ENCODE measurements at regions not wholly inside any gene's neighbourhood (a gene's known extent, or its start where the extent isn't known, plus 50 kb on each side); places are given as distances from the start of the nearest gene placed in this dataset.
"Not testable (repeated sequence)": the region's sequence is repeated elsewhere in the genome, so short reads cannot be mapped to it uniquely, and the experiment has no call there.

DNA sequence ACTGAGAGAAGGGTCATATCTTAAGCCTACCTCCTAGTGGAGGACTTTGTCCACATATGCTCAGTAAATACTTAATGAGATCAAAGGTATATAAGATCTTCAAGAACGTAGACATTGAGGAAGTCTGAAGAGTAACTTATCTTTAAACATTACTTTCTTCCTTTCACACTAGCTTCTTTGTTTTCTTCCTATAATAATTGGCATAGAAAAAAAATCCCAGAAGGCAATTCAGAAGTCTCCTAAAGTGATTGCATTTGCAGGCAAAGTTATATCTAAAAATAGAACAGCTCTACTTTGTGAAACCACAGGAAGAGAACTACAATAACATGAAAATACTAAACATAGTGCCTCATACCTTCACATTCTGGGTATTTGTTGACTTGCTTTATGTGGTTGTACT lies 150.4 kb downstream of the PPP1R3A start:
- Mint-ChIP-seq H3K4me1 (no peaks in the 10 kb centered on the region), H3K36me3 (no peaks in the 10 kb centered on the region), H3K27me3 (no peaks in the 10 kb centered on the region), H3K27ac (no peak overlapping the region), H3K4me3 (no peak overlapping the region), H3K9me3 (peaks cover 0 to 2% (median 0%) of the 10 kb centered on the region in 7 donors)
- DNase-seq (no peak), ATAC-seq (ENCODE audit: low read depth in 2 of 2) (no peak)

DNA sequence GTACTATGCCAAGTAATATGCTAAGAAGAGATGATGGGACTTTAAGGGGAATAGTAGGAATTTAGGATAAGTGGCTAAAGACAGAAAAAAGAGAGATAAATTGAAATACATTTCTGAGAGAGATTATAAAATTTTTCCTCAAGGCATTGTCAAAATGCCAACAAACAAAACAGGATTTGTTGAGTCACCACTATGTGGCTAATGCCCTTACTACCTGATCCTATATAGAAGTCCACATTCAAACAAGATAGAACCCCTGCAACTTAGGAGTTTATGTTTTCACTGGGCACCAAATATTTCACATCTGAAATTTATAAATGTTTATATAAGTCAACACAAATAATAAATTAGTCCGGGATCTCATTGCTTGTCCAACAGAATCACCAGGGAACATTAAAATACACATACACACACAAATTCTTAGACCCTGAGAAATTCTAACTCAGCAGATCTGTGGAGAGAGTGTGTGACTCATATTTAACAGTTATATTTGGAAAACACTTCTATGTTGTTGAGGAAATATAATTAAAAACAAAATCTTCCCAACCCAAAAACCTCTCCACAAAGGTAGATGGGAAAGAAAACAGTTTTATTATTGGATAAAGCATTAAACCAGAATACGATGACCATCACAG lies 154.3 kb downstream of the PPP1R3A start:
- peaks cover 0 to 4% (median 0%) of the 10 kb centered on the region in 7 donors for H3K9me3 Mint-ChIP-seq
- H3K27me3 Mint-ChIP-seq: no peaks in the 10 kb centered on the region
- no peak overlapping the region for H3K4me3 Mint-ChIP-seq
- ATAC-seq (ENCODE audit: low read depth in 2 of 2) (no peak), DNase-seq (no peak)
- no peak overlapping the region for H3K27ac Mint-ChIP-seq
- no peaks in the 10 kb centered on the region for H3K36me3 Mint-ChIP-seq
- H3K4me1 Mint-ChIP-seq: no peaks in the 10 kb centered on the region

DNA sequence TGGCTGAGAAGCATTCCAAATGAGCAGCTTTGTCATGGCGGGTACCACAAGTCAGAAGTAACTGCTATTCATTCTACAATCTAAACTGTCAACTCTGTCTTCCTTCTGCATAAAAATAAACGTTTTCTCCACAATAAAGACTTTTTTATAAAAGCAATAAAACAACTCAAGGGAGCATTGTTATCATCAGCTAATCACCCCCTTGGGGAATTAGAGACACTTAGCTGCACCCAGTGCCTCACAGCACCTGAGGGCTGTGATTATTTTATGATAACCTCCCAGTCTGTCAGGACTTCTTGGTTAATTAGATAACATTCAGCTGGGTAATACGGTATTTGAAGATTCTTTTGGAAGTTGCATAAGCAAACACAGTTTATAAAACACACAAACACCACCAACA lies 155.6 kb downstream of the PPP1R3A start:
- ATAC-seq (ENCODE audit: low read depth in 2 of 2) (no peak), DNase-seq (no peak)
- no peaks in the 10 kb centered on the region for H3K4me1 Mint-ChIP-seq
- H3K9me3 Mint-ChIP-seq: peaks cover 0 to 6% (median 0%) of the 10 kb centered on the region in 7 donors
- H3K36me3 Mint-ChIP-seq: no peaks in the 10 kb centered on the region
- no peaks in the 10 kb centered on the region for H3K27me3 Mint-ChIP-seq
- no peak overlapping the region for H3K27ac Mint-ChIP-seq
- H3K4me3 Mint-ChIP-seq: no peak overlapping the region

GRCh38 chr7:113756250-113756649 lies 162.6 kb downstream of the PPP1R3A start:
- no peak overlapping the region for H3K4me3 Mint-ChIP-seq
- no peak for DNase-seq
- H3K36me3 Mint-ChIP-seq: no peaks in the 10 kb centered on the region
- no peaks in the 10 kb centered on the region for H3K4me1 Mint-ChIP-seq
- no peak overlapping the region for H3K27ac Mint-ChIP-seq
- ATAC-seq (ENCODE audit: low read depth in 2 of 2): no peak
- no peaks in the 10 kb centered on the region for H3K27me3 Mint-ChIP-seq
- H3K9me3 Mint-ChIP-seq: peaks cover 0 to 6% (median 0%) of the 10 kb centered on the region in 7 donors

- ATAC-seq (ENCODE audit: low read depth in 2 of 2) (no peak), DNase-seq (no peak)
- Mint-ChIP-seq H3K9me3 (peaks cover 0 to 7% (median 0%) of the 10 kb centered on the region in 7 donors), H3K4me3 (no peak overlapping the region), H3K27me3 (no peaks in the 10 kb centered on the region), H3K4me1 (no peaks in the 10 kb centered on the region), H3K36me3 (no peaks in the 10 kb centered on the region), H3K27ac (no peak overlapping the region)
Observed at GRCh38 chr7:113752689-113753088, 166.1 kb downstream of the PPP1R3A start.

GRCh38 chr7:113752289-113752688 lies 166.5 kb downstream of the PPP1R3A start:
- DNase-seq: no peak
- Mint-ChIP-seq H3K36me3 (no peaks in the 10 kb centered on the region), H3K4me3 (no peak overlapping the region), H3K4me1 (no peaks in the 10 kb centered on the region), H3K27ac (no peak overlapping the region), H3K9me3 (peaks cover 0 to 3% (median 0%) of the 10 kb centered on the region in 7 donors), H3K27me3 (no peaks in the 10 kb centered on the region)
- no peak for ATAC-seq (ENCODE audit: low read depth in 2 of 2)

DNA sequence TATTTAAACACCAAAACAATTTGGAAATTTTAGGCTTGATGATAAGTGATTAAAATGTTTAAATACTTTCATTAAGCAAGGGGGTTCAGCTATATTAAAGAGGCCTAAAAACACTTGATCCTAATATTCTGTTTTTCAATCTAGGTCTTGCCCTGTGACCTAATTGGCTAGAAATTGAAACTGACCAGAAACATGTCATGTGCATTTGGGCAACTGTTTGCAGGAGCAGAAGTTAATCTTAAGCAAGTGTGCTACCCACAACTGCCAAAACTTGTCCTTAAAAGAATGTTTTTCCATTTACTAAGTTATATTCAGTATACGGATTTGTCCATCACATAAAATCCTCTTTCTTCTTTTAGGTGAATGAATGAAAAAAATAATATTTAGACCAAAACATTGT lies 167.3 kb downstream of the PPP1R3A start:
- Mint-ChIP-seq H3K4me3 (no peak overlapping the region), H3K36me3 (no peaks in the 10 kb centered on the region)

DNA sequence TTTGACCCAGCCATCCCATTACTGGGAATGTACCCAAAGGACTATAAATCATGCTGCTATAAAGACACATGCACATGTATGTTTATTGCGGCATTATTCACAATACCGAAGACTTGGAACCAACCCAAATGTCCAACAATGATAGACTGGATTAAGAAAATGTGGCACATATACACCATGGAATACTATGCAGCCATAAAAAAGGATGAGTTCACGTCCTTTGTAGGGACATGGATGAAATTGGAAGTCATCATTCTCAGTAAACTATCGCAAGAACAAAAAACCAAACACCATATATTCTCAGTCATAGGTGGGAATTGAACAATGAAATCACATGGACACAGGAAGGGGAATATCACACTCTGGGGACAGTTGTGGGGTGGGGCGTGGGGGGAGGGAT lies 170.4 kb downstream of the PPP1R3A start:
- not testable (repeated sequence) for H3K27me3 Mint-ChIP-seq, DNase-seq

More for the DNA sequence above, 167.3 kb downstream of the PPP1R3A start:
- no peak for DNase-seq
- Mint-ChIP-seq H3K4me1 (no peaks in the 10 kb centered on the region), H3K27me3 (no peaks in the 10 kb centered on the region), H3K9me3 (peaks cover 0 to 3% (median 0%) of the 10 kb centered on the region in 7 donors), H3K27ac (no peak overlapping the region)
- ATAC-seq (ENCODE audit: low read depth in 2 of 2): no peak

DNA sequence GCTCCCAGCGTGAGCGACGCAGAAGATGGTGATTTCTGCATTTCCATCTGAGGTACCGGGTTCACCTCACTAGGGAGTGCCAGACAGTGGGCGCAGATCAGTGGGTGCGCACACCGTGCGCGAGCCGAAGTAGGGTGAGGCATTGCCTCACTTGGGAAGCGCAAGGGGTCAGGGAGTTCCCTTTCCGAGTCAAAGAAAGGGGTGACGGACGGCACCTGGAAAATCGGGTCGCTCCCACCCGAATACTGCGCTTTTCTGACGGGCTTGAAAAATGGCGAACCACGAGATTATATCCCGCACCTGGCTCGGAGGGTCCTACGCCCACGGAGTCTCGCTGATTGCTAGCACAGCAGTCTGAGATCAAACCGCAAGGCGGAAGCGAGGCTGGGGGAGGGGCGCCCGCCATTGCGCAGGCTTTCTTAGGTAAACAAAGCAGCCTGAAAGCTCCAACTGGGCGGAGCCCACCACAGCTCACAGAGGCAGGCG lies 175.8 kb downstream of the PPP1R3A start:
- not testable (repeated sequence) for H3K36me3 Mint-ChIP-seq; ATAC-seq (ENCODE audit: low read depth in 2 of 2); DNase-seq; H3K4me3 Mint-ChIP-seq; H3K27ac Mint-ChIP-seq; H3K27me3 Mint-ChIP-seq; H3K4me1 Mint-ChIP-seq
- peaks cover 0 to 10% (median 5%) of the 10 kb centered on the region in 7 donors for H3K9me3 Mint-ChIP-seq

More for the DNA sequence above, 170.4 kb downstream of the PPP1R3A start:
- not testable (repeated sequence) for H3K36me3 Mint-ChIP-seq; ATAC-seq (ENCODE audit: low read depth in 2 of 2); H3K27ac Mint-ChIP-seq; H3K4me1 Mint-ChIP-seq; H3K4me3 Mint-ChIP-seq; H3K9me3 Mint-ChIP-seq

DNA sequence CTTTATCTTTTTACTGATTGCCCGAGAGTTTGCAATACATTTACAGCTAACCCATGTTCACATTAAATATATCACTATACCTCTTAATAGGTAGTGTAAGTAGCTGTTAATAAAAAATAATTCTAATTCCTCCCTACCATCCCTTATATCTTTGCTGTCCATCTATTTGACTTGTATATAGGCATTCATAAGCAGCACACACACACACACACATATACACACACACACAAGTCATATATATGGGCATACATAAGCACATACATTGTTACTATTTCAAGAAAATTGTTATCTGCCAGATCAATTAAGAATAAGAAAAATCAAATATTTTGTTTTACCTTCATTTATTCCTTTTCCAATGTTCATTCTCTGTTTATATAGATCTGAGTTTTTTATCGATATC lies 176.4 kb downstream of the PPP1R3A start:
- ATAC-seq (ENCODE audit: low read depth in 2 of 2): no peak
- Mint-ChIP-seq H3K4me1 (no peaks in the 10 kb centered on the region), H3K27ac (no peak overlapping the region), H3K4me3 (no peak overlapping the region), H3K27me3 (no peaks in the 10 kb centered on the region), H3K36me3 (no peaks in the 10 kb centered on the region), H3K9me3 (peaks cover 0 to 10% (median 5%) of the 10 kb centered on the region in 7 donors)
- no peak for DNase-seq

- H3K36me3 Mint-ChIP-seq: no peaks in the 10 kb centered on the region
- H3K9me3 Mint-ChIP-seq: peaks cover 0 to 3% (median 0%) of the 10 kb centered on the region in 7 donors
- H3K27ac Mint-ChIP-seq: no peak overlapping the region
- H3K27me3 Mint-ChIP-seq: no peaks in the 10 kb centered on the region
- no peak overlapping the region for H3K4me3 Mint-ChIP-seq
- DNase-seq (no peak), ATAC-seq (ENCODE audit: low read depth in 2 of 2) (no peak)
- H3K4me1 Mint-ChIP-seq: no peaks in the 10 kb centered on the region
Observed at GRCh38 chr7:113731571-113731970, 187.2 kb downstream of the PPP1R3A start.

- Mint-ChIP-seq H3K4me3 (no peak overlapping the region), H3K4me1 (no peaks in the 10 kb centered on the region), H3K27me3 (no peaks in the 10 kb centered on the region), H3K36me3 (no peaks in the 10 kb centered on the region), H3K9me3 (peaks cover 0 to 3% (median 0%) of the 10 kb centered on the region in 7 donors), H3K27ac (no peak overlapping the region)
- DNase-seq (no peak), ATAC-seq (ENCODE audit: low read depth in 2 of 2) (no peak)
Observed at GRCh38 chr7:113730309-113730955, 188.4 kb downstream of the PPP1R3A start.

DNA sequence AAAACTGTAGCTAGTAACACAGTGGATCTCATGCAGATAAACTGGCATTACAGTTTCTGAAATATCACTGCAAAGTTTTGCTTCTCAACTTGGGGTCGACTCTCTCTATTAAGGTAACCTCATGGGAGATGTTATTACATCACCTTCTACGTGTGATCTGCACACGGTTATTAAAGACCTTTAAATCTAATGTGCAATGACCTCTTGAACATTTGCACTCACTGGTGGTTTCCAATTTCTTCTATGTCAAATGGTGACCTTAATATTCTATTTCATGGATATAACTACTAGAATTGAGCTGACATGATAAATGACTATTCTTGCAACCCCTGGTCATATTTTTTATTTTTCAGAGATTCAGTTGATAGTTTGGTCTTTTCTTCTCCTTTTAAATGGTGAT lies 191.3 kb downstream of the PPP1R3A start:
- Mint-ChIP-seq H3K4me3 (no peak overlapping the region), H3K27ac (no peak overlapping the region), H3K36me3 (no peaks in the 10 kb centered on the region), H3K9me3 (peaks cover 0 to 3% (median 0%) of the 10 kb centered on the region in 7 donors), H3K4me1 (no peaks in the 10 kb centered on the region), H3K27me3 (no peaks in the 10 kb centered on the region)
- ATAC-seq (ENCODE audit: low read depth in 2 of 2) (no peak), DNase-seq (no peak)

GRCh38 chr7:113722006-113722405 lies 196.8 kb downstream of the PPP1R3A start:
- no peak overlapping the region for H3K27ac Mint-ChIP-seq
- peaks cover 0 to 2% (median 0%) of the 10 kb centered on the region in 7 donors for H3K9me3 Mint-ChIP-seq
- ATAC-seq (ENCODE audit: low read depth in 2 of 2): no peak
- no peak overlapping the region for H3K4me3 Mint-ChIP-seq
- H3K36me3 Mint-ChIP-seq: no peaks in the 10 kb centered on the region
- no peaks in the 10 kb centered on the region for H3K27me3 Mint-ChIP-seq
- no peaks in the 10 kb centered on the region for H3K4me1 Mint-ChIP-seq
- no peak for DNase-seq

All from naive B cell (primary cell).